Left ventricle myocardium inferior (tissue), 1 donor: ENCODE measurements at regions not wholly inside any gene's neighbourhood (a gene's known extent, or its start where the extent isn't known, plus 50 kb on each side); places are given as distances from the start of the nearest gene placed in this dataset.
"Not testable (repeated sequence)": the region's sequence is repeated elsewhere in the genome, so short reads cannot be mapped to it uniquely, and the experiment has no call there.

Experiments used
- DNase-seq: peaks from one replicate; pipeline ENCODE4 v3.0.0-alpha.2; 2020
- H3K27ac ChIP-seq: fragments of 200-600 bp; replicated peaks from 2 replicates; pipeline ENCODE4 v1.8.0; 2021
- H3K27me3 ChIP-seq: fragments of 200-600 bp; 2 replicates; pipeline ENCODE4 v1.8.0; 2021; ENCODE audit warnings: low read depth
- H3K36me3 ChIP-seq: fragments of 200-600 bp; 2 replicates; pipeline ENCODE4 v1.8.0; 2021
- H3K4me1 ChIP-seq: fragments of 200-600 bp; 2 replicates; pipeline ENCODE4 v1.8.0; 2021
- H3K4me3 ChIP-seq: fragments of 200-600 bp; 2 replicates; pipeline ENCODE4 v1.8.0; 2021; ENCODE audit warnings: mild to moderate bottlenecking, moderate library complexity
- H3K9me3 ChIP-seq: fragments of 200-600 bp; replicated peaks from 2 replicates; pipeline ENCODE4 v1.8.0; 2021
- intact Hi-C: fragments of 100-400 bp; cut with micrococcal nuclease; formaldehyde crosslinking; loops from one replicate; pipeline ENCODE4 v1.11.0; 2022
- TF ChIP-seq, protein P1 (sequence below): fragments of 200-600 bp; IDR thresholded peaks from 2 replicates; pipeline ENCODE4 v1.8.0; 2021; ENCODE audit warnings: antibody characterized with exemption, mild to moderate bottlenecking, borderline replicate concordance
- donor health status: DM: no; HTN: yes; CAD: no; lungs with severe emphysema.

DNA sequence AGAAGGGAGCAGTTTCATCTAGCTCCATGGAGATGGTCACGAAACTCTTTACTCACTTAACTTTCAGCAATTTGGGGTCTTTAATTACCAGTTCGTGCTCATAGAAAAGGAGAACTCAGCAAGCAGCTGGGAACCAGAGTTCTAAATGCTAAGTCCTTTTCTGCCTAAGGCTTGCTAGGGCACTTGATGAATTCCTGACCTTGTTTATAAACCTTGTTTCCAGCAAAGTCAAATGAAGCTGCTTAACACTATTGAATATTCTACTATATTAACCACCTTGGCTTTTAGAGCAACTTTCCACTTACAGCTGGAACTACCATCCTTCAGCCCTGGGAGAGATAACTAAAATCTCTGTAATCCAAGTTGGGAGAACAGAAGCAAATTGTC is 79.5 kb upstream of the TSC22D2 start:
- H3K27me3 ChIP-seq = no peaks in the 10 kb centered on the region
- intact Hi-C loops = no loop called here
- H3K36me3 ChIP-seq = no peaks in the 10 kb centered on the region
- DNase-seq = no peak
- peaks cover 9% of the 10 kb centered on the region for H3K4me1 ChIP-seq
- H3K27ac ChIP-seq = no peak overlapping the region
- H3K9me3 ChIP-seq = no peaks in the 10 kb centered on the region
- TF ChIP-seq, protein P1, sequence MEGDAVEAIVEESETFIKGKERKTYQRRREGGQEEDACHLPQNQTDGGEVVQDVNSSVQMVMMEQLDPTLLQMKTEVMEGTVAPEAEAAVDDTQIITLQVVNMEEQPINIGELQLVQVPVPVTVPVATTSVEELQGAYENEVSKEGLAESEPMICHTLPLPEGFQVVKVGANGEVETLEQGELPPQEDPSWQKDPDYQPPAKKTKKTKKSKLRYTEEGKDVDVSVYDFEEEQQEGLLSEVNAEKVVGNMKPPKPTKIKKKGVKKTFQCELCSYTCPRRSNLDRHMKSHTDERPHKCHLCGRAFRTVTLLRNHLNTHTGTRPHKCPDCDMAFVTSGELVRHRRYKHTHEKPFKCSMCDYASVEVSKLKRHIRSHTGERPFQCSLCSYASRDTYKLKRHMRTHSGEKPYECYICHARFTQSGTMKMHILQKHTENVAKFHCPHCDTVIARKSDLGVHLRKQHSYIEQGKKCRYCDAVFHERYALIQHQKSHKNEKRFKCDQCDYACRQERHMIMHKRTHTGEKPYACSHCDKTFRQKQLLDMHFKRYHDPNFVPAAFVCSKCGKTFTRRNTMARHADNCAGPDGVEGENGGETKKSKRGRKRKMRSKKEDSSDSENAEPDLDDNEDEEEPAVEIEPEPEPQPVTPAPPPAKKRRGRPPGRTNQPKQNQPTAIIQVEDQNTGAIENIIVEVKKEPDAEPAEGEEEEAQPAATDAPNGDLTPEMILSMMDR = no peak
- H3K4me3 ChIP-seq = no peak overlapping the region

DNA sequence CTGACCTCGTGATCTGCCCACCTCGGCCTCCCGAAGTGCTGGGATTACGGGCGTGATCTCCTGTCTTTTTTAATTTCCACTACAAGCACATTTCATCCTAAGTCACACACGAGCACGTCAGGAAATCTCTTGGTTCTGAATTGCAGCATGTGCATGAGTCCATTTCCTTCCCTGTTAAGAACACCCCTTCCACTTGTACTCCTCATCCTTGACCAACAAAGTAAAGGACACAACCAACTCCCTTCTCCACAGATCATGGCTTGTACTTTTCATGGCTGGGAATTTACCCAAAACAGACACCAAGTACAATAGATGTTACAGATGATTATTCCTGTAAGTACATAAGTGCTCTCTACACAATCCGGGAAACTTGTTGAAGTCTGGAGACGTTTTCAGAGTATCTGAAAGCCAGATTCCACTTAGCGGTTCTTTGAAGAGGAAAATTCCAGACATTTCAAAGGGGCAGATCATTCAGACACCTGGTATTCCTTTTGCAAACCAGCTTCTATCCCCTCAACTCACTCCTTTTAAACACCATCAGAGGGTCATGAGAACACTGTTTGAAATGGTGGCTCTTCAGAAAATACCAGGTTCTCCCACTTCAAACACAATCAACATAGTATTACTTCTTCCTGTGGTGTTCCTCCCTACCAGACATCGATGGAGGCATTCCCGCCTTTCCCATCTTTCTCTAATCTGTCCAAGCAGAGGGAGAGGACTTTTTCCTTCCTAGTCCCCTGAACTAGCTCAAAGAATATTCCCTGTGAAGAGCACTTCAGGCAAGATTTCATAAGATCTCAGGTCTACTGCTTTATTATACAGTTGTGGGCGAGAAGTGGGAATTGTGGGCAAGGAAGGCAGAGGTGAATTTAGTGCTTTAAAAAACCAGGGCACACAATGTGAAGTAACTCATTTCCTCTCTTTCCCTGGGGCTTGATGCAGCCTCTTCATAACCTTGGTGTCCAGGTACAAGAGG is 80.1 kb upstream of the TSC22D2 start:
- Histone ChIP-seq H3K27me3 (no peaks in the 10 kb centered on the region), H3K36me3 (no peaks in the 10 kb centered on the region), H3K4me1 (peaks cover 9% of the 10 kb centered on the region), H3K4me3 (no peak overlapping the region), H3K9me3 (no peaks in the 10 kb centered on the region), H3K27ac (no peak overlapping the region)
- DNase-seq = no peak
- TF ChIP-seq, protein P1 = no peak
- intact Hi-C loops = no loop called here

GRCh38 chr3:150324788-150325187 is 83.3 kb upstream of the TSC22D2 start:
- Histone ChIP-seq H3K27me3 (no peaks in the 10 kb centered on the region), H3K9me3 (no peaks in the 10 kb centered on the region), H3K4me3 (no peak overlapping the region), H3K27ac (no peak overlapping the region), H3K4me1 (peaks cover 9% of the 10 kb centered on the region), H3K36me3 (no peaks in the 10 kb centered on the region)
- DNase-seq = no peak
- intact Hi-C loops = no loop called here
- TF ChIP-seq, protein P1 = no peak

DNA sequence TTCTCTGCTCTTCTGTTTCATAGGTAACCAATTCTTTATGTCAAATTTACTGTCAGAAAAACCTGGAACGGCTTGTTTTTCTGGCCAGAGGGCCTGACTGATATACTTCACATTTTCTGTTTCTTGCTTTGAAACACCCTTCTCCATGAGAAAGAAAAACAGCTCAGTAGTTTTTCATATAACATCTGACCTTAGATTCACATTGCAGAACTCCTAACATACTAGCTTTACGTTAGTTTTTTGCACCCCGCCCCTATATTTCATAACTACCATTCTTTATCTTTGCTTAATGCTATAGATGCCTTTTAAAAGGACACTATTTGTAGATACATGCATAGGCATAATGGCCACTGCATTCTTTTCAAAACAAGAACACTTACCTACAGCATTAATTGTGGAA is 83.9 kb upstream of the TSC22D2 start:
- intact Hi-C loops = no loop called here
- no peak for DNase-seq
- H3K4me3 ChIP-seq = no peak overlapping the region
- no peak overlapping the region for H3K27ac ChIP-seq
- H3K9me3 ChIP-seq = no peaks in the 10 kb centered on the region
- peaks cover 9% of the 10 kb centered on the region for H3K4me1 ChIP-seq
- TF ChIP-seq, protein P1 = no peak
- H3K36me3 ChIP-seq = no peaks in the 10 kb centered on the region
- no peaks in the 10 kb centered on the region for H3K27me3 ChIP-seq

GRCh38 chr3:150323770-150324169 is 84.3 kb upstream of the TSC22D2 start:
- Histone ChIP-seq H3K36me3 (no peaks in the 10 kb centered on the region), H3K9me3 (no peaks in the 10 kb centered on the region), H3K27ac (no peak overlapping the region), H3K4me3 (no peak overlapping the region), H3K27me3 (no peaks in the 10 kb centered on the region), H3K4me1 (peaks cover 9% of the 10 kb centered on the region)
- intact Hi-C loops = no loop called here
- DNase-seq = no peak
- TF ChIP-seq, protein P1 = no peak

DNA sequence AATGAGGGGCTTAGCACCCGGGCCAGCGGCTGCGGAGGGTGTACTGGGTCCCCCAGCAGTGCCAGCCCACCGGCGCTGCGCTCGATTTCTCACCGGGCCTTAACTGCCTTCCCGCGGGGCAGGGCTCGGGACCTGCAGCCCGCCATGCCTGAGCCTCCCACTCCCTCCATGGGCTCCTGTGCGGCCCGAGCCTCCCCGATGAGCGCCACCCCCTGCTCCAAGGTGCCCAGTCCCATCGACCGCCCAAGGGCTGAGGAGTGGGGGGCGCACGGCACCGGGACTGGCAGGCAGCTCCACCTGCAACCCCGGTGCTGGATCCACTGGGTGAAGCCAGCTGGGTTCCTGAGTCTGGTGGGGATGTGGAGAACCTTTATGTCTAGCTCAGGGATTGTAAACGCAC is 85.0 kb upstream of the TSC22D2 start:
- intact Hi-C loops, H3K36me3 ChIP-seq, H3K4me3 ChIP-seq, H3K9me3 ChIP-seq, DNase-seq, H3K27ac ChIP-seq, H3K4me1 ChIP-seq, H3K27me3 ChIP-seq: not testable (repeated sequence)

GRCh38 chr3:150320971-150321370 is 87.1 kb upstream of the TSC22D2 start:
- H3K4me3 ChIP-seq, DNase-seq, H3K27me3 ChIP-seq, H3K9me3 ChIP-seq, H3K4me1 ChIP-seq, intact Hi-C loops, H3K27ac ChIP-seq, H3K36me3 ChIP-seq: not testable (repeated sequence)
